ENCODE measurements at regions not wholly inside any gene's neighbourhood (a gene's known extent, or its start where the extent isn't known, plus 50 kb on each side); places are given as distances from the start of the nearest gene placed in this dataset.

GRCh38 chr3:187567021-187567420 lies 103.2 kb downstream of the SST start:
- TF ChIP-seq REST (IDR thresholded peaks at IDR 0.05; ENCODE audit: insufficient replicate concordance, low read depth) (no peak), SPI1 (IDR thresholded peaks at IDR 0.05; ENCODE audit: borderline replicate concordance, low read depth) (peak; percentile 83)
- DNase-seq (ENCODE audit: low read depth in 1 of 2, low spot score in 1 of 2), result peak; percentile 10 to 43
- H3K27me3 ChIP-seq (ENCODE audit: insufficient read depth, poor library complexity, severe bottlenecking), result no peaks in the 10 kb centered on the region
- no peak overlapping the region for H3K4me3 ChIP-seq (replicated peaks; ENCODE audit: insufficient read depth, low read length)
- no peak overlapping the region for H3K27ac ChIP-seq (replicated peaks)

GRCh38 chr3:187565701-187566100 lies 104.5 kb downstream of the SST start:
- Histone ChIP-seq H3K27ac (replicated peaks) (peak overlapping the region; percentile 57), H3K4me3 (replicated peaks; ENCODE audit: insufficient read depth, low read length) (no peak overlapping the region), H3K27me3 (ENCODE audit: insufficient read depth, poor library complexity, severe bottlenecking) (no peaks in the 10 kb centered on the region)
- peak; percentile 6 to 75 for DNase-seq (ENCODE audit: low read depth in 1 of 2, low spot score in 1 of 2)
- TF ChIP-seq REST (IDR thresholded peaks at IDR 0.05; ENCODE audit: insufficient replicate concordance, low read depth), result no peak
- peak; percentile 83 for TF ChIP-seq SPI1 (IDR thresholded peaks at IDR 0.05; ENCODE audit: borderline replicate concordance, low read depth)
- TF ChIP-seq CTCF (IDR thresholded peaks at IDR 0.05; ENCODE audit: insufficient read depth, low read length), result no peak
- TF ChIP-seq POLR2AphosphoS5 (IDR thresholded peaks at IDR 0.05; ENCODE audit: low read depth), result no peak
- no peak for TF ChIP-seq GABPA (IDR thresholded peaks at IDR 0.05; ENCODE audit: low read depth)

- no peak for DNase-seq (ENCODE audit: low read depth in 1 of 2, low spot score in 1 of 2)
- Histone ChIP-seq H3K27ac (replicated peaks) (no peak overlapping the region), H3K4me3 (replicated peaks; ENCODE audit: insufficient read depth, low read length) (no peak overlapping the region), H3K27me3 (ENCODE audit: insufficient read depth, poor library complexity, severe bottlenecking) (no peaks in the 10 kb centered on the region)
- TF ChIP-seq CTCF (IDR thresholded peaks at IDR 0.05; ENCODE audit: insufficient read depth, low read length) (no peak), SPI1 (IDR thresholded peaks at IDR 0.05; ENCODE audit: borderline replicate concordance, low read depth) (no peak), POLR2AphosphoS5 (IDR thresholded peaks at IDR 0.05; ENCODE audit: low read depth) (no peak), GABPA (IDR thresholded peaks at IDR 0.05; ENCODE audit: low read depth) (no peak), REST (IDR thresholded peaks at IDR 0.05; ENCODE audit: insufficient replicate concordance, low read depth) (no peak)
These were observed 111.2 kb downstream of the SST start for GRCh38 chr3:187558990-187559389.

GRCh38 chr3:187551416-187551815 lies 118.8 kb downstream of the SST start:
- no peak for DNase-seq (ENCODE audit: low read depth in 1 of 2, low spot score in 1 of 2)
- H3K4me3 ChIP-seq (replicated peaks; ENCODE audit: insufficient read depth, low read length), result no peak overlapping the region
- no peaks in the 10 kb centered on the region for H3K27me3 ChIP-seq (ENCODE audit: insufficient read depth, poor library complexity, severe bottlenecking)
- no peak overlapping the region for H3K27ac ChIP-seq (replicated peaks)
- TF ChIP-seq SPI1 (IDR thresholded peaks at IDR 0.05; ENCODE audit: borderline replicate concordance, low read depth), result no peak
- TF ChIP-seq GABPA (IDR thresholded peaks at IDR 0.05; ENCODE audit: low read depth), result no peak
- TF ChIP-seq POLR2AphosphoS5 (IDR thresholded peaks at IDR 0.05; ENCODE audit: low read depth), result no peak

Measured in HL-60 (cell line).